SK-N-SH treated with all-trans-retinoic acid at 6 μM for 48 hours (cell line): ENCODE measurements at regions not wholly inside any gene's neighbourhood (a gene's known extent, or its start where the extent isn't known, plus 50 kb on each side); places are given as distances from the start of the nearest gene placed in this dataset.

Source experiments
- ESRRG ChIP-seq: fragments of 250-450 bp; sonication (Bioruptor Pico); IDR thresholded peaks from 2 replicates; pipeline ENCODE4 v1.6.1; 2021; ENCODE audit warnings: mild to moderate bottlenecking
- OSR1 ChIP-seq: fragments of 250-450 bp; sonication (Bioruptor Pico); IDR thresholded peaks from 2 replicates; pipeline ENCODE4 v1.8.0; 2022; ENCODE audit warnings: moderate library complexity, mild to moderate bottlenecking, inconsistent platforms
- TOX ChIP-seq: fragments of 250-450 bp; sonication (Bioruptor Pico); IDR thresholded peaks from 2 replicates; pipeline ENCODE4 v1.8.0; 2021; ENCODE audit warnings: mild to moderate bottlenecking, moderate library complexity, borderline replicate concordance

DNA sequence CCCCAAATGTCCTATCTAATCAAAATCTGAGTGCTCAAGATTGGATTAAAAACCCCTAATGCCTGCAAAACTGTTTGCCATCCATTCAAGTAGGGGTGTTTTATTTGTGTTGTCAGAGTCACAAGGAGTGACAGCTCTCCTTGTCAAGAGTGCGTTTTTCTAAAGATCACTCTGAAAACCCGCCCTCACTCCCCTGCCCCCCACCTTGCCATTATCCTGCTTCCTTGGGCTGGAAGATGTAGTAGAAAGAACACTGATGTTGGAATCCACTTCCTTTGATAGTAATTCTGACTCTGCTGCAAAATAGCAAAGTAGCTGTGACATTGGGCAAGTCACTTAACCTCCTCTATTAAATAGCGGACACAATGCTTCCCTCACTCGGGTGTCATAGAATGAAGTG is 155.6 kb downstream of the TSN start:
- TF ChIP-seq OSR1 (no peak), ESRRG (no peak), TOX (CRISPR knock-in tag) (no peak)
